ENCODE measurements at regions not wholly inside any gene's neighbourhood (a gene's known extent, or its start where the extent isn't known, plus 50 kb on each side); places are given as distances from the start of the nearest gene placed in this dataset.

DNA sequence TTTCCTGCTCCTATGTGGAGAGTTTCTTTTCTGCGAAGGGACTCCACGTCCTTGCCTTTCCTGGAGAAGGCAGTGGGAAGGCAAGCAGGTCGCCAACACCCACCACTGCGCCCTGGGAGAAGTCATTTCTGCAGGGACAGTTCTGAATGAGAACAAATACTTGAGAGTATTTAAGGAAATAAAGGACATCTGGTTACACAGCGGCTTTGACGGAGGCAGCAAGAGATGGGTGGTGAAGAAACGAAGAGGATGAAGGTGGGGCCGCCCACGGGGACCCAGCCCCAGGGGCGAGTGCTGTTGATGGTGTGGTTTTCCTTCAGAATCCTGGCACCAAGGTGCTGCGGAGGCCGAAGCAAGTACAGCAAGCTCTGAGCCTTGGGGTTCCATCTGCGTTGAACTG, 75.5 kb downstream of the PSMG1 start:
- Histone ChIP-seq H3K79me1 (ENCODE audit: insufficient read depth, low read depth, low read length, poor library complexity, severe bottlenecking) (no peaks in the 10 kb centered on the region), H2AFZ (ENCODE audit: low read length) (no peak overlapping the region), H3K23me2 (ENCODE audit: insufficient read length, low read depth, low read length, poor library complexity, severe bottlenecking) (no peaks in the 10 kb centered on the region), H3K4me1 (ENCODE audit: insufficient read depth, low read length) (no peaks in the 10 kb centered on the region), H2BK15ac (ENCODE audit: low read depth, low read length) (no peak overlapping the region), H3K23ac (ENCODE audit: insufficient read length, low read depth, low read length) (no peak overlapping the region), H4K20me1 (ENCODE audit: control insufficient read depth, insufficient read depth, insufficient read length) (no peaks in the 10 kb centered on the region), H3K27ac (ENCODE audit: insufficient read length, low read depth, low read length) (no peak overlapping the region), H4K8ac (replicated peaks; ENCODE audit: insufficient read length, low read depth, low read length) (no peak overlapping the region), H4K91ac (ENCODE audit: insufficient read length, low read depth, low read length) (no peak overlapping the region), H3K9ac (ENCODE audit: extremely low read depth, insufficient read length, low read length) (no peak overlapping the region), H3K4me2 (ENCODE audit: insufficient read depth, insufficient read length, low read length) (no peak overlapping the region), H3K9me3 (ENCODE audit: control insufficient read depth, low read depth, low read length) (no peaks in the 10 kb centered on the region), H2BK12ac (ENCODE audit: insufficient read length, low read depth, low read length) (no peak overlapping the region), H3K14ac (ENCODE audit: insufficient read depth, low read length) (no peak overlapping the region), H2BK5ac (ENCODE audit: insufficient read length, low read length) (no peak overlapping the region), H4K5ac (ENCODE audit: insufficient read length, low read depth, low read length) (no peak overlapping the region), H2BK120ac (ENCODE audit: low read depth, low read length, poor library complexity, severe bottlenecking) (no peak overlapping the region), H2AK5ac (ENCODE audit: insufficient read length, low read length) (no peak overlapping the region), H3K27me3 (ENCODE audit: insufficient read depth, low read length) (no peaks in the 10 kb centered on the region), H3K56ac (ENCODE audit: insufficient read length, low read depth, low read length) (no peak overlapping the region), H2BK20ac (ENCODE audit: low read depth, low read length, poor library complexity, severe bottlenecking) (no peak overlapping the region), H3K4ac (ENCODE audit: low read depth, low read length) (no peak overlapping the region), H3K79me2 (ENCODE audit: insufficient read depth, low read length) (no peaks in the 10 kb centered on the region), H3K18ac (ENCODE audit: insufficient read length, low read depth, low read length) (no peak overlapping the region), H3T11ph (ENCODE audit: low read length) (no peak overlapping the region)
- DNase-seq = no peak
- no CpG with 5 or more reads among the region's 13 CpGs for WGBS (ENCODE audit: extremely low coverage, insufficient read length, low lambda C conversion rate)
- H3K4me3 Mint-ChIP-seq = no peak overlapping the region
- peaks cover 13% of the 10 kb centered on the region for H3K27me3 Mint-ChIP-seq (ENCODE audit: low read depth)
- H3K27ac Mint-ChIP-seq = no peak overlapping the region
- no peaks in the 10 kb centered on the region; a peak in 1 of 7 replicates for H3K36me3 Mint-ChIP-seq (ENCODE audit: insufficient read depth in 1 of 3, low read depth in 3 of 3)
- TF ChIP-seq, protein P1, sequence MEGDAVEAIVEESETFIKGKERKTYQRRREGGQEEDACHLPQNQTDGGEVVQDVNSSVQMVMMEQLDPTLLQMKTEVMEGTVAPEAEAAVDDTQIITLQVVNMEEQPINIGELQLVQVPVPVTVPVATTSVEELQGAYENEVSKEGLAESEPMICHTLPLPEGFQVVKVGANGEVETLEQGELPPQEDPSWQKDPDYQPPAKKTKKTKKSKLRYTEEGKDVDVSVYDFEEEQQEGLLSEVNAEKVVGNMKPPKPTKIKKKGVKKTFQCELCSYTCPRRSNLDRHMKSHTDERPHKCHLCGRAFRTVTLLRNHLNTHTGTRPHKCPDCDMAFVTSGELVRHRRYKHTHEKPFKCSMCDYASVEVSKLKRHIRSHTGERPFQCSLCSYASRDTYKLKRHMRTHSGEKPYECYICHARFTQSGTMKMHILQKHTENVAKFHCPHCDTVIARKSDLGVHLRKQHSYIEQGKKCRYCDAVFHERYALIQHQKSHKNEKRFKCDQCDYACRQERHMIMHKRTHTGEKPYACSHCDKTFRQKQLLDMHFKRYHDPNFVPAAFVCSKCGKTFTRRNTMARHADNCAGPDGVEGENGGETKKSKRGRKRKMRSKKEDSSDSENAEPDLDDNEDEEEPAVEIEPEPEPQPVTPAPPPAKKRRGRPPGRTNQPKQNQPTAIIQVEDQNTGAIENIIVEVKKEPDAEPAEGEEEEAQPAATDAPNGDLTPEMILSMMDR (conservative IDR thresholded peaks at IDR 0.05) = no peak
- no peaks in the 10 kb centered on the region; a peak in 1 of 5 replicates for H3K9me3 Mint-ChIP-seq
- peaks cover 8 to 13% of the 10 kb centered on the region in 2 experiments for H3K4me1 Mint-ChIP-seq
